ENCODE measurements at regions not wholly inside any gene's neighbourhood (a gene's known extent, or its start where the extent isn't known, plus 50 kb on each side); places are given as distances from the start of the nearest gene placed in this dataset.

DNA sequence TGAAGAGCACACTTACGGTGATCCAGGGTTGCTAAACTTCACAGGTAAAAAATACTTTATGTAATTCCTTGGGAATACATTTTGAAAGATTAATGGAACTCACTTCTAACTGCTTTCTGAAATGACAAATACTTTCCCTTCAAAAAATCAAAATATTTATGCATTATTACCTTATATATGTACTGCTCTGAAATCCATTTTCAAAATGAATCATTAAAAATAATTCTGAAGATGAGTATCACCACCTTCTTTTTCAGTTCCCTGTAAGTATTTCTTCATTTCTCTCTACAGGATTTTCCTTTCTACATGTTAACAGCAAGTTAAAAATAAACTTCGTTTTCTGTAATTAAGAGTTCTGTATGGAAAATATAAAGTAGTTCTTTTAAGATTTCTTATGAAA, 428.6 kb downstream of the TMA16 start:
- no peak for TF ChIP-seq CTCF (conservative IDR thresholded peaks at IDR 0.05; ENCODE audit: low read depth, low read length)
- no peak overlapping the region for H3K4me3 ChIP-seq (ENCODE audit: low read depth, low read length)
- DNase-seq (ENCODE audit: low read depth), result no peak

DNA sequence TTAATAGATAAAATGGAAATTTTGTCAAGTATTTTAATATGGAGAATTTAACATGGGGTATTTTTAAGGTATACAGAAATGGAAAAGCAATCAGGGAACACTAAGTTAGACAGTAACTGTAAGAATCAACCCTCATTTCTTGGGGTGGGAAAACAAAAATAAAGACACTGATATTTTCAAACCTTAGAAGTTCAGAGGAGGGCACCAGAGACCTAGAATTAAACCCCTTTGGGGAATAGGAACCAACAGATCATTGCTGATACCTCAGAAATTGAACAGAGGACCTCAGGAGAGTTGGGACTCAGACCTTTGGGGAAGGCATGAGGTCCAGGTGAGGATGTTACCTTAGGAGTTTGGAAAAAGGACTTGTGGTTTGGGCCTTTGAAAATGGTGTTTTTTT, 435.6 kb downstream of the TMA16 start:
- TF ChIP-seq CTCF (conservative IDR thresholded peaks at IDR 0.05; ENCODE audit: low read depth, low read length), result peak; percentile 18
- H3K4me3 ChIP-seq (ENCODE audit: low read depth, low read length), result no peak overlapping the region
- no peak for DNase-seq (ENCODE audit: low read depth)

- H3K4me3 ChIP-seq (ENCODE audit: low read depth, low read length), result no peak overlapping the region
- no peak for TF ChIP-seq CTCF (conservative IDR thresholded peaks at IDR 0.05; ENCODE audit: low read depth, low read length)
- no peak for DNase-seq (ENCODE audit: low read depth)
These were observed 438.0 kb downstream of the TMA16 start for GRCh38 chr4:163932504-163932903.

DNA sequence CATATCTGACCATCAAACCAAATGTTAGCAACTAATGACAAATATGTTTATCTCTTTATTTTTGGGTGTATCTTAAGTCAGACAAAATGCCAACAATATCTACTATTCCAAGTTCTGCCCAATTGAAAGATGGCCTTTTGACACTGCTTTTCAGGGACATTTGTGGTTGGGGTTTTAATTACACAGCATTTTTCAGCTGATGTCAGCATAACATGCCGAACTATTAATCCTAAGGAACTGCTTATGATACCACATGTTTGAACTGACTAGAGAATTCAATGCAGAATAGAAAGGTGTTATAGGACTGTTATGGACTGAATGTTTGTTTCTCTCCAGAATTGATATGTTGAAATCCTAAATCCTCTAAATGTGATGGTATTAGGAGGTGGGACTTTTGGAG, 445.1 kb downstream of the TMA16 start:
- H3K4me3 ChIP-seq (ENCODE audit: low read depth, low read length), result no peak overlapping the region
- DNase-seq (ENCODE audit: low read depth), result no peak
- TF ChIP-seq CTCF (conservative IDR thresholded peaks at IDR 0.05; ENCODE audit: low read depth, low read length), result no peak

DNA sequence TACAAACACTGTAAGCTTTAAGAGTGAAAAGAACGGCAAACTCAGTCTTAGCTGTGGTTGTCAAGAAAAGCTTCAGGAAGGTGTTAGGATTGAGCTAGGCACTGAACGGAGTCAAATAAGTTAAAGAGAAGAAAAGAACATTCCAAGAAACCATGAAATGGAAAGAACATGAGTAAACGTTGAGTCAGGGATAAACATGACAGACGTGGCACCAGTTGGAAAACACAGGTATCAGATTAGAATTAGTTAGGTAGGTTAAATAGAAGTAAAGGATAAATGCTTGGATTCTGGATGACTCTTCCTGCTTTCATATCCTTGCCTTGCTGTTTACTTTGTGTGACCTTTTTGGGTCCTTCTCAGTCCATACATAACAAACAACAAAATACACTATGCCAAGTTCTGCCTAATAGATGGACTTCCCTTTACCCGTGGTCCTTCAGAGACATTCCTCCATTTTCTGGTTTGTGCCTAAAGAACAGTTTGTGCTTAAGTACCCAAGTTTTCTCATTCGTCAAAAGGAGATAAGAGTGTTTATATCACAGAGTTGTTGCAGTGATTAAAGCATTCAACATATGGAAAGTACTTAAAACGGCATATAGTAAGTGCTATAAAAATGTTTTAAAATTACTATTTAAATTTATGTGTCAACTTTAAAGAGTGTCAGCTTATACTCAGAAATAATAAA, 446.9 kb downstream of the TMA16 start:
- DNase-seq (ENCODE audit: low read depth), result peak; percentile 30
- no peak overlapping the region for H3K4me3 ChIP-seq (ENCODE audit: low read depth, low read length)
- TF ChIP-seq CTCF (conservative IDR thresholded peaks at IDR 0.05; ENCODE audit: low read depth, low read length), result no peak

DNA sequence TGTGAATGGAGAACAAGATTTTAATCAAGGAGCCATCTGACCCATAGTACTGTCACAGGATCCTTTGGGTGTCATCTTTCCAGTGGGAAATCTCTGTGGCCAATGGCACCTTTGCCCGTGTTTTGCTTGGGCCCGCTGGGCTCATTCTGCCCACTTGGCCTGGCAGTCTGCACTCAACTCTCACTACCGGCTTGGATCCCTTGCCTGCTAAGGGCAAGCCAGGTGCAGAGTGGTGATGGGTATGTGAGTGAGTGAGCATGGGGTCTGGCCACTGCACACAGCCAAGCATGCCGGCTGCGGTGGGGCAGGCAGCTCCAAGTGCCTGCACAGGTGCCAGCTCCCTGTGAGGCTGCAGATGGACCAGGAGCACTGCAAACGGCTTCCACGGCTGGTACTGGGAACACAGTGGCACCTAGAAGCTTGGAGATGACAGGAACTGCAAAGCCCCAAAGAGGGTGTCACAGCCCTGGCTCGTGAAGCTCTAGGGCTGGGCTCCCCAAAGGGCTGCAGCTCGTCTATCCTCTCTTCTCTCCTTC, 454.5 kb downstream of the TMA16 start:
- no peak for DNase-seq (ENCODE audit: low read depth)
- no peak for TF ChIP-seq CTCF (conservative IDR thresholded peaks at IDR 0.05; ENCODE audit: low read depth, low read length)
- no peak overlapping the region for H3K4me3 ChIP-seq (ENCODE audit: low read depth, low read length)
